Fibroblast of skin of left quadriceps (primary cell): ENCODE measurements at regions not wholly inside any gene's neighbourhood (a gene's known extent, or its start where the extent isn't known, plus 50 kb on each side); places are given as distances from the start of the nearest gene placed in this dataset.
A peak's percentile ranks its signal among the peaks of the same experiment; 100 is the strongest.

ENCODE experiments used
- DNase-seq, 2 experiments: peaks; one replicate each; pipeline ENCODE4 v3.0.0-alpha.2; 2013; ENCODE audit warnings: low read depth in 2 of 2

- no peak for DNase-seq
Measured at GRCh38 chr3:117515309-117515708, 805.7 kb downstream of the TUSC7 start.

DNA sequence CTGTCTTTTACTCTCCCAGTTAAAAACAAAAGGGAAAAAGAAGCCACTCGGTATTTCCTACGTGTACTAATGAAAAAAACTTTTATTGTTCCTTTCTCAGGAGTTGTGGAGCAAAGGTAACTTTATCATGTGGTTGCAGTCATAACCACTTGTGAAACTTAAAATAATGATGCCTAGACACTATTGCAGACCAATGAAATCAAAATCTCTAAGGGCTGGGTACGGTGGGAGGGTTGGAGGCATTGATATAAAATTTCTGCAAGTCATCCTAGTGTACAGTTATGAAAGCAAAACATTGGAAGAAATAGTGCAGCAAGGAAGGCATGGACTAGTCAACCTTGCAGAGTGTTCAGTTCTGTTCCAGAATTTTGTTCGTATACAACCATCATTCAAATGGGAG is 808.8 kb downstream of the TUSC7 start:
- DNase-seq, result no peak

DNA sequence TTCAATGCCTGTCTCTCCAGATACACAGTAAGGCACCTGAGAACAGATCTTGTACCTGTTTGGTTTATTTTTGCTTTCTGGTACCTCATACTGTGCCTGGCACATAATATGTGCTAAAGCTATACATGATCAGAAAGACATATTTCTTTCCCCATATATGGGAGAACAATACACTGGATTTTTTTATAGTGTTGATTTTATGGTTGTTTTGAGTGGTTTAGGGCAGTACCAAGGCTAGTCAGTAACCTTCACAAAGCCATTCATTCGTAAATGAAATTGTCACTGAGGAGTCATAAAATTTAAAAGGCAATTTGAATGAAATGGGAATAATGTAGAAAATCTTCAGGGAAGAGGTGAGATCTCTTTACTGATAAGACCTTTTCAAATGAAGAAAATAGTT is 810.2 kb downstream of the TUSC7 start:
- DNase-seq, result no peak

DNA sequence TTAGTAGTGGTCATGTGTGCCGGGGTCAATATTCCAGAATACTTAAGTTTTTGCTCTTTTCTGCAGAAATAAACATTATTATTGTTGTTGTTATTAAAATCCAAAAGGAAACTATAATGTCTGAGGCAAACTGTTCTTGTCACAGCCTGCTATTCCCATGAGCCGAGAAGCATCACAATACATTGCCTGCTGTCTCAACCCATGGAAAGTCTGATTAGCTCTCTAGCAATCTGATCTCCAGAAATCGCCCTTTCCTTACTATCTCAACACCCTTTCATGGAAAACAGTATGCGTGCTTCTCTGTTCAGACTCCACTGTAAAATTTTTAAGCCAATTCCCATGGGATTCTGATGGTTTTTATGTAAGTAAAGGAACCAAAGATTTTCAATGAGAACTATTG is 811.0 kb downstream of the TUSC7 start:
- no peak for DNase-seq

GRCh38 chr3:117523418-117523817 is 813.8 kb downstream of the TUSC7 start:
- DNase-seq, result no peak

DNA sequence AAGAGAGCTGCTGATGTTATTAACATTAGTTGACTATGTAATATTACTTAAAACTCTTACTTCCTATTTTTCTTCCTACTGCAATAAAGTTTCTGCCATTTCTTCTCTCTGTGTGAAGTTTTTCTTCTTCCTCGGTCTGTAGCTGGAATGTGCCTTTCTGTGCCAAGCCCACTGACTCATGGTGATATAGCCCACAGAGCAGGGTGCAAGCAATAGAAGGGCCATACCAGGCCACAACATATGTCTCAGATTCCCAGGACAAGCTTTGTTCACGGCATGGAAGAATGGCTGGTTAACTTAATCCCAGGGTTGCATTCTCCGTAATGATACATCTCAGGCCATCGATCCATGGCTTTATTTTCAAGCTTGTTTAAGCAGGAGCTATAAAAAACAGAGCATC is 815.3 kb downstream of the TUSC7 start:
- DNase-seq, result peak in 1 of 2 experiments; percentile 51

- no peak for DNase-seq
Measured at GRCh38 chr3:117526470-117527079, 817.0 kb downstream of the TUSC7 start.

- no peak for DNase-seq
Measured at GRCh38 chr3:117527346-117527745, 817.8 kb downstream of the TUSC7 start.

GRCh38 chr3:117528688-117529087 is 819.1 kb downstream of the TUSC7 start:
- no peak for DNase-seq

GRCh38 chr3:117531078-117531767 is 821.6 kb downstream of the TUSC7 start:
- DNase-seq, result no peak

DNA sequence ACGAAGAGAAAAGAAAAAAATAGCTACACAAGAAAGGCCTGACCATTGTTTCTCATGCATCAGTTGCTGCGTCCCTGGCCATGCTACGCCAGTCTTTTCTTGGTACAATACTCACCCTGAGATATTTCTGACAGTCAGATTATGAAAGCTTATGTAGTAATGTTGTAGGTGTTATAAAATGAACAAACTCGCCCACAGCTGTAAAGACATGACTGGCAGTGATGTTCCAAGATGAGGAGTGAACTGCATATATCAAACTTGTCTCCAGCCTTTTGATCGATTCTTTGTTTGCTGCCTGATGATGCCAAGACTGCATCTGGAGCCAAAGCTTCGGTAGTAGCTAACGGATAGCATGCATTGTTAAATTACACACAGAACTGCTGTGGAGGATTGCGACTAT is 822.7 kb downstream of the TUSC7 start:
- DNase-seq, result no peak

GRCh38 chr3:117534138-117534537 is 824.6 kb downstream of the TUSC7 start:
- no peak for DNase-seq

GRCh38 chr3:117536006-117536405 is 826.4 kb downstream of the TUSC7 start:
- no peak for DNase-seq

- DNase-seq, result no peak
Measured at GRCh38 chr3:117537949-117538348, 828.4 kb downstream of the TUSC7 start.

DNA sequence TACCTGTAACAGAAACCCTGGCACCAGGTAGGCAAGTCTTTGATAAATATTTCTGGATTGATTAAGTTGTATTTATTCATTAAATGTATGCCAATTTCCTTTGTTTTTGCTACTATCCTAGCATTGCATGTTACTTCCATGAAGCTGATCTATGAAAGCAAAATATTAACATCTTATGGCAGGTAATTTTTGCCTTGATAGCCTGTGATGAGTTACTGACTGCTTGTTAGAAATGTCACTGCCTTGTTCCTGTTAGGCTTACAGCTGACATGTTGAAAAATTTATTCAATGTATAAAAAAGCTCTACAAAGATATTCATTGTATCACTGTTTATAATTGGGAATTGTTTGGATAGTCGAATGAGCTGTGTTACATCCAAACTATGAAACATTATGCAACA is 830.1 kb downstream of the TUSC7 start:
- no peak for DNase-seq

DNA sequence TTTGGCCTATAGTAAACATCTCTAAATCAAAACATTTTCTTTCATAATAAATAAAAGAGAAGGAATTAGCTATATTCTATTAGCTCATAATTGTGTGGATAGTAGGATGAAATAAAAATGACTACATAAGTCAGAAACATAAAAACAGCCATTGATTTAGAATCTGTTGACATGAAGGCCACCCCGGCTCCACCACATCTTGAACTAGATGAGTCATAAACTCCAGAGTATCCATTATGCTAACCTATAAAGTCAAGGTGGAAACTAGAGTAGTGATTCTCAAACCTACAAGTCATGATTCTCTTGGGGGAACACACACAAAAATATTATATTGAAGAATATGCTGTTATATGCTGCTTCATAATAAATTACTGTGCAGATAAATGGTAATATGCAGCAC is 831.0 kb downstream of the TUSC7 start:
- DNase-seq, result peak; percentile 44 to 48

- DNase-seq, result no peak
Measured at GRCh38 chr3:117541721-117542120, 832.1 kb downstream of the TUSC7 start.

- DNase-seq, result no peak
Measured at GRCh38 chr3:117543521-117543920, 833.9 kb downstream of the TUSC7 start.

DNA sequence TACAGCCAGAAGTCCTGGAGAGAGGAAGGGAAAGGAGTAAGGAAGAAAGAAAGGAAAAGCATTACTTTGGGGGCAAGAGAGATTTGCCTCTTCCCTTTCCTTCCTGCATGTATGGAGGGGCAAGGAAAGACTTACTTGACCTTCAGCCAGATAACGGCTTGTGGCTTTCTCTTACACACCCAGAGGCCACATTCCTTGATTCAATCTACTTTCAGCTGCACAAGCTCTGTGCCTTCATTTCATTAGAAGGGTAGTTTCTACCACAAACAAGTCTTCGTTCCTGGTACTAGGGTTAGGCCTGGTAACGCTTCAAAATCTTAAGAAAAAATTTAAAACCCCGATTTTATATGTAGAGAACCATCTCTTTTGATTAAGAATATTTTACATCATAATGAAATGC is 835.9 kb downstream of the TUSC7 start:
- DNase-seq, result no peak

- DNase-seq, result peak; percentile 89
Measured at GRCh38 chr3:117547956-117548550, 838.5 kb downstream of the TUSC7 start.

GRCh38 chr3:117548600-117548999 is 839.0 kb downstream of the TUSC7 start:
- peak; percentile 47 to 49 for DNase-seq

GRCh38 chr3:117549716-117550115 is 840.1 kb downstream of the TUSC7 start:
- no peak for DNase-seq

GRCh38 chr3:117550766-117551165 is 841.2 kb downstream of the TUSC7 start:
- DNase-seq, result no peak
